GM12891 (cell line): ENCODE measurements at regions not wholly inside any gene's neighbourhood (a gene's known extent, or its start where the extent isn't known, plus 50 kb on each side); places are given as distances from the start of the nearest gene placed in this dataset.
"Not testable (repeated sequence)": the region's sequence is repeated elsewhere in the genome, so short reads cannot be mapped to it uniquely, and the experiment has no call there.

Experiments
- DNase-seq: peaks from one replicate; pipeline ENCODE4 v3.0.0; 2011; ENCODE audit warnings: low spot score; ENCODE audit not compliant: insufficient read length
- FAIRE-seq: peaks from 2 replicates; lab custom pipeline; 2011; peaks lifted over from hg19 to GRCh38; lab: Jason Lieb, UNC
- PAX5 ChIP-seq: IDR thresholded peaks from 2 replicates; pipeline ENCODE4 v1.6.1; 2011; ENCODE audit warnings: low read length, moderate library complexity, mild to moderate bottlenecking; ENCODE audit not compliant: insufficient read depth, severe bottlenecking
- POLR2A ChIP-seq: IDR thresholded peaks from 2 replicates; pipeline ENCODE4 v1.6.1; 2011; ENCODE audit warnings: low read depth, low read length, control low read depth
- POLR2AphosphoS5 ChIP-seq: IDR thresholded peaks from 2 replicates; pipeline ENCODE4 v1.6.1; 2011; ENCODE audit warnings: low read depth, low read length, control low read depth
- POU2F2 ChIP-seq: IDR thresholded peaks from 2 replicates; pipeline ENCODE4 v1.6.1; 2011; ENCODE audit warnings: low read depth, mild to moderate bottlenecking, control low read depth, low read length, moderate library complexity
- SPI1 ChIP-seq: IDR thresholded peaks from 2 replicates; pipeline ENCODE4 v1.6.1; 2011; ENCODE audit warnings: low read depth, low read length, control low read depth
- TAF1 ChIP-seq: IDR thresholded peaks from 2 replicates; pipeline ENCODE4 v1.6.1; 2011; ENCODE audit warnings: low read depth, low read length, control low read depth

GRCh38 chr3:118525077-118525476 is 509.6 kb downstream of the IGSF11 start:
- FAIRE-seq, result no peak
- TF ChIP-seq POLR2A (no peak), POU2F2 (no peak), PAX5 (no peak), POLR2AphosphoS5 (no peak), TAF1 (no peak), SPI1 (no peak)
- no peak for DNase-seq

- TF ChIP-seq PAX5 (no peak), POLR2AphosphoS5 (no peak), POLR2A (no peak), TAF1 (no peak), POU2F2 (no peak), SPI1 (no peak)
- no peak for FAIRE-seq
- no peak for DNase-seq
Observed at GRCh38 chr3:118526758-118527513, 507.7 kb downstream of the IGSF11 start.

GRCh38 chr3:118527514-118528044 is 507.1 kb downstream of the IGSF11 start:
- TF ChIP-seq POU2F2, result no peak
- TF ChIP-seq SPI1, result no peak
- TF ChIP-seq TAF1, result no peak
- TF ChIP-seq PAX5, result no peak
- no peak for TF ChIP-seq POLR2AphosphoS5
- FAIRE-seq, result no peak
- DNase-seq, result no peak

- FAIRE-seq, result no peak
- no peak for TF ChIP-seq SPI1
- TF ChIP-seq POLR2A, result no peak
- TF ChIP-seq POU2F2, result no peak
- TF ChIP-seq PAX5, result no peak
- TF ChIP-seq POLR2AphosphoS5, result no peak
- TF ChIP-seq TAF1, result no peak
- DNase-seq, result no peak
Observed at GRCh38 chr3:118529554-118529953, 505.1 kb downstream of the IGSF11 start.

- FAIRE-seq (no peak), DNase-seq (no peak)
- no peak for TF ChIP-seq PAX5
- TF ChIP-seq POLR2A, result no peak
- no peak for TF ChIP-seq POLR2AphosphoS5
- no peak for TF ChIP-seq SPI1
Observed at GRCh38 chr3:118530350-118530922, 504.2 kb downstream of the IGSF11 start.

GRCh38 chr3:118530927-118531356 is 503.7 kb downstream of the IGSF11 start:
- not testable (repeated sequence) for DNase-seq

GRCh38 chr3:118531816-118532215 is 502.8 kb downstream of the IGSF11 start:
- no peak for TF ChIP-seq TAF1
- DNase-seq (no peak), FAIRE-seq (no peak)

More at GRCh38 chr3:118530927-118531356, 503.7 kb downstream of the IGSF11 start:
- not testable (repeated sequence) for FAIRE-seq

- no peak for DNase-seq
- FAIRE-seq, result no peak
- TF ChIP-seq PAX5 (no peak), POU2F2 (no peak), POLR2A (no peak), SPI1 (no peak), POLR2AphosphoS5 (no peak), TAF1 (no peak)
Observed at GRCh38 chr3:118533676-118534075, 501.0 kb downstream of the IGSF11 start.

GRCh38 chr3:118534519-118534918 is 500.1 kb downstream of the IGSF11 start:
- no peak for DNase-seq
- no peak for FAIRE-seq
- no peak for TF ChIP-seq POLR2AphosphoS5
- TF ChIP-seq SPI1, result no peak
- no peak for TF ChIP-seq POU2F2
- TF ChIP-seq POLR2A, result no peak
- no peak for TF ChIP-seq TAF1
- no peak for TF ChIP-seq PAX5

- no peak for DNase-seq
- FAIRE-seq, result no peak
- TF ChIP-seq POLR2A, result no peak
- no peak for TF ChIP-seq PAX5
- TF ChIP-seq POU2F2, result no peak
- TF ChIP-seq SPI1, result no peak
- TF ChIP-seq TAF1, result no peak
- TF ChIP-seq POLR2AphosphoS5, result no peak
Observed at GRCh38 chr3:118536764-118537163, 497.9 kb downstream of the IGSF11 start.
